ENCODE measurements at regions not wholly inside any gene's neighbourhood (a gene's known extent, or its start where the extent isn't known, plus 50 kb on each side); places are given as distances from the start of the nearest gene placed in this dataset.

- DNase-seq: no peak
Measured at GRCh38 chr16:79915761-79916160, 315.2 kb upstream of the MAF start.

- DNase-seq: no peak
Measured at GRCh38 chr16:79914961-79915720, 314.6 kb upstream of the MAF start.

- DNase-seq: peak; percentile 9
Measured at GRCh38 chr16:79912592-79913310, 312.2 kb upstream of the MAF start.

- no peak for DNase-seq
Measured at GRCh38 chr16:79911660-79912059, 311.1 kb upstream of the MAF start.

GRCh38 chr16:79909571-79909970 lies 309.0 kb upstream of the MAF start:
- DNase-seq: no peak

- DNase-seq: no peak
Measured at GRCh38 chr16:79903471-79903870, 302.9 kb upstream of the MAF start.

- peak; percentile 7 for DNase-seq
Measured at GRCh38 chr16:79902351-79902750, 301.8 kb upstream of the MAF start.

GRCh38 chr16:79901522-79901921 lies 301.0 kb upstream of the MAF start:
- no peak for DNase-seq

GRCh38 chr16:79899716-79900115 lies 299.2 kb upstream of the MAF start:
- DNase-seq: no peak

GRCh38 chr16:79899316-79899715 lies 298.8 kb upstream of the MAF start:
- DNase-seq: no peak

GRCh38 chr16:79898703-79899102 lies 298.2 kb upstream of the MAF start:
- DNase-seq: no peak

- DNase-seq: peak; percentile 35
Measured at GRCh38 chr16:79897453-79898146, 297.1 kb upstream of the MAF start.

- no peak for DNase-seq
Measured at GRCh38 chr16:79897104-79897452, 296.5 kb upstream of the MAF start.

GRCh38 chr16:79895917-79896203 lies 295.3 kb upstream of the MAF start:
- no peak for DNase-seq

- no peak for DNase-seq
Measured at GRCh38 chr16:79895053-79895916, 294.7 kb upstream of the MAF start.

- DNase-seq: no peak
Measured at GRCh38 chr16:79893445-79893844, 292.9 kb upstream of the MAF start.

GRCh38 chr16:79892278-79892677 lies 291.7 kb upstream of the MAF start:
- DNase-seq: no peak

- no peak for DNase-seq
Measured at GRCh38 chr16:79891458-79891857, 290.9 kb upstream of the MAF start.

GRCh38 chr16:79887541-79888540 lies 287.3 kb upstream of the MAF start:
- DNase-seq: no peak

GRCh38 chr16:79885320-79885719 lies 284.8 kb upstream of the MAF start:
- DNase-seq: no peak

GRCh38 chr16:79883494-79883893 lies 283.0 kb upstream of the MAF start:
- no peak for DNase-seq
